GM21367 (cell line): ENCODE measurements at regions not wholly inside any gene's neighbourhood (a gene's known extent, or its start where the extent isn't known, plus 50 kb on each side); places are given as distances from the start of the nearest gene placed in this dataset.

Experiments
- ATAC-seq: cut with Tn5 transposase; IDR thresholded peaks from one replicate; pipeline ENCODE4 v1.9.1; 2021; ENCODE audit not compliant: unreplicated experiment

DNA sequence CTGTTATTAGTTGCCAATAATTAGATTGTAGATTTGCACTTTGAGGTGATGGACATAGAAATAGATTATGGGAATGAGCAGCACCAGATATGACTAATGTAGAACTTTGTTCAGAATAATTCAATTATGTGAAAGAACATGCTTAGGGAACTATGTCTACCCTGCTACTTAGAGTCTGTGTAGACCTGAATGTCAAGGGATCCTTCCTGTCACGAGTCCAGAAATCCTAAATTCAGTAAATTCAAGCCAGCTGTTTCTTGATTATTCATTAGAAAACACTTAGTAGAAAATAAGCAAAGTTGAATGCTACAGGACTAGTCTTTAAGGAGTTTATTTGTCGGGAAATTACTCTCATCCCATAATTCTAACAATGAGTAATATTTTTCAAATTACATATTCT lies 887.3 kb upstream of the SEMA6A start:
- ATAC-seq, result no peak

- ATAC-seq, result peak; percentile 82
Observed at GRCh38 chr5:117461403-117461802, 886.8 kb upstream of the SEMA6A start.

- ATAC-seq, result no peak
Observed at GRCh38 chr5:117457656-117458055, 883.0 kb upstream of the SEMA6A start.

DNA sequence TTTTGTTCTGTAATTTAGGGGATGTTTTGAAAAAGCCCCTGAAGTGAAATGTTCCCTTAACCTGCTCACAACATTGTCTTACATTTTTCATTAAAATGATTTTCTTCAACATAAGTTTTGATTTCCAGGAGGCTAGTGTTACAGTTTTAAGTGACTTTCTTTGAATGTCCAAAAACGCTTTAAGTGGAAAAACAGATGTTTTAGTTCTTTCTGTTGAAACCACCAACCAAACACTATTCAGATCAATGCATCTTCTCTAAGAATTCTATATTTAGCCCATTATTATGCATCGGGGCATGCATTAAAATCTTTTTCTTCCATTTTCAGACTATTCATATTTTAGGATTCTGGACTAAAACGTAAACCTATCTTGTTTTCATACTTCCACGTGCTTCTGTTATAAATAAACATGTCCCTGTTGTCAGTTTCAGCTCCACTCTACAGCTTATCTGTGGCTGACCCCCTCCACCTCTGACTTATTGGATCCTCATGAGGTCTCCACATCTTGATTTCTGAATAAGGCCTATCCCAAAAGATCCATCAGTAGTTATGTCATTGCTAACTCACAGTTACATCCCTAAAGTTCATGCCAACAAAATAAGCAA lies 882.3 kb upstream of the SEMA6A start:
- no peak for ATAC-seq

- peak; percentile 30 for ATAC-seq
Observed at GRCh38 chr5:117455236-117456233, 880.9 kb upstream of the SEMA6A start.

GRCh38 chr5:117454716-117455212 lies 880.1 kb upstream of the SEMA6A start:
- ATAC-seq, result peak; percentile 91

DNA sequence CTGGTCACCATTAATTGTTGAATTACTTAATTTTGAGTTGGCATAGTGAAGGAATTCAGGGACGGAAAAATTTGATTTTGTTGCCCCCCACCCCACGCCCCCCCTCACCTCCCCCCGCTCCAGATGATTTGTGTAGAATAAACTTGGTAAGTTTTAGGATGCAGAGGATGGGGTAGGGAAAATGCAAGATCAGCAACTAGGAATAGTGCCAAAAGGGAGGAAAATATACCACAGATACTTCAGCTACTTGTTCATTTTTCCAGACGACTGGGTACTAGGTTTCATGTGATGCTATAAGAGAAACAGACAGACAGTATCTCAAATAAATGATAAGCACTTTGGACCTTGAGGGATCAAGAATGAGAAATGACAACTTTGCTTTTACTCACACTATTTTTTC lies 862.2 kb upstream of the SEMA6A start:
- ATAC-seq, result no peak

DNA sequence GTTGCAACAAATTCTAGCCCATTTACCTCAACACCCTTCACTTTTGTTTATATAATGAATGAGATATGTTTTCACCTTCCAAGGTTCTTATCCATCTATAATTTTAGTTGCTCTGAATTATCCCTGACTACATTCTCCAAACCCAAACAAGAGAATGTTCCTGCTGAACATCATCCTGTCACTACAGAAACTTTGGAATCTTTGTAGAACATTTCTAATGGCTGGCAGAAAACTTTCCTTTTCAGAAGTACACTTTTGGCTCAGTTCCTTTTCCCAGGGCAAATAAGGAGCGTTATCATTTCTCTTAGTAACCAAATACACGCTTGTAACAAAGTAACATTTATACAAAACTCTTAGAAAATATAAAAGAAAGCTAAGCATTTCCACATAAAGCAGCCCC lies 860.6 kb upstream of the SEMA6A start:
- no peak for ATAC-seq

DNA sequence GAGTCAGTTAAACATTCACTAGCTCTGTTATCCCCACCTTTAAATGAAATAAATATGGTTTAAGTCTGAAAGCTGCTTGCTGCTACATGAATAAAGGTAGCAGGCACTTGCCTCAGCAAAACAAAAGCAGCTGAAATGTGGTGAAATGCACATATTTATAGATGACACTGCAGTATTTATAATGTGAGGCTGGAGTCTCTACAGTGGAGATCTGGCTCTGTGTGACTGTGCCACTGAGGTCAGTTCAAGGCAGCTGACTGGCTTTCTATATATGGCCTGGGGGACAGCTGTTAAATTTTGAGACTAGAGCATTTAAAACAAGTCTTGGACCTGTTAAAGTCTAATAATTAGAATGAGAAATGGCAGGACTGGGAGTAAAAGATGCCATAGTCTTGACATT lies 859.6 kb upstream of the SEMA6A start:
- ATAC-seq, result no peak

- no peak for ATAC-seq
Observed at GRCh38 chr5:117433818-117434217, 859.2 kb upstream of the SEMA6A start.

DNA sequence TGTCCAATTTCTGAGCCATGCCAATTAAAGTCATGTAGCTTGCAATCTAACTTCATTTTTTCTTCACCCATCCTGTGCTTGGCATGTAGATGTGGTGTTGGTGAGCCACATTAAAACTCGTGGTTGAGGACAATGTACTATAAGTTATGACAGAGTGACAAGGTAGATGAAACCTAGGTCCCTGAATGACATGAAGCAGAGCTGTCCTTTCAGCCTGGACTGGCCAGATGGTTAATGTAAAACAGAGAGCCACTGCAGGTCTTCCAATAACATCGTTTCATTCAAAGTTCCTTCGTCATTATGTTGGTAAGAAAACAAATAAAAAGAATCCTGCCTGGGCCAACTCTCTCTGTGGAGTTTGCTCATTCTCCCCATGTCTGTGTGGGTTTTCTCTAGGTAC lies 856.5 kb upstream of the SEMA6A start:
- no peak for ATAC-seq

DNA sequence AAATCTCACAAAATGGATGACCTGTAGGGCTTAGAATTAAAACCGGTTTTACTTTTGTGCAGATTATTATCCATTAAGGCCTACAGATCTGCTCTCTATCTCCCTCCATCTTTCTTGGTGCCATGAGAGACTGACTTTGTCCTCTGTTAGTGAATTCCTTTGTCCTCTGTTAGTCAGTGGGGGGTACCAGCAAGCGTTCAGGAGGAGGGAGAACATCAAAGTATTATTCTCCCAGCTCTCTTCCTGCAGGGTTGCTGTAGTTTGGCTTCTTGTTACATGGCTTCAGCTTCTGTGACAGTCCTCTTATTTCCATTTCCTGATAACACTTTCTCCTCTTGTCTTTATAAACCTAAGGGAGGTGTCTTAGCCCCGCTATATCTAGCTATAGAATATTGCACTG lies 850.5 kb upstream of the SEMA6A start:
- no peak for ATAC-seq

GRCh38 chr5:117424559-117424958 lies 849.9 kb upstream of the SEMA6A start:
- no peak for ATAC-seq

GRCh38 chr5:117417501-117417900 lies 842.9 kb upstream of the SEMA6A start:
- no peak for ATAC-seq

DNA sequence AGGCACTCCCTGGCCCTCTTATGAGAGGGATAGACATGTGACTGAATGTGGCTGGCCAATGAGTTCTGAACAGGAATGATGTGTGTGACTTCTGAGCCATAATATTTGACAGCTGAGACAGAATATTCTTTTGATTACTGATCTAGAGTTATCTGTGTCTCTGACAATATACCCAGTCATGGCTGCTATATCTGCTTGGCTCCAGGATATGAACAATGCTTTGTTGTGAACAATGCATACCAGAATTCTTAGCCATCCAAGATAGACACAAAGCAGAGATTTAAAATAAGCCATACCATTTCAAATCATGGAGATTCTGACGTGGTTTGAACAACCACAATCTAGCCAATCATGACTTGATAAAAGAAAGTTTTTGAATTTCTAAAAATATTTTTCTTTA lies 840.3 kb upstream of the SEMA6A start:
- ATAC-seq, result no peak

DNA sequence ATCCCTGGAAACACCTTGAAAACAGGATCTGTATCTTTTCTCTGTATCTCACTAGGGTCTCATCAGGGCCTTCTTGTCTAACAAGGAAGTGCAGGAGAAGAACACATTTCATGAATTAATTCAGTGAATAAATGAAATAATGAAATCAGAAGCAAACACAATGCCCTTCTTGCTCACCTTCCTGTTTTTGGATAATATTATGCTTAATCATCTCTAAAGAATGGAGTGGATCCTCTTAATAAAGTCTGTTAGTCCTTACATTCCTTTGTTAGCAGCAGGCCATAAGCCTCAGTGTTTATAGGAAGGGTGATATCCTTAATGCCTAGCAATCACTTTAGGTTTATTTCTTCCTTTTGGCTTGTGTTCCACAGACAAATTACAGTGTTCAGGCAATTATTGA lies 837.1 kb upstream of the SEMA6A start:
- ATAC-seq, result no peak

DNA sequence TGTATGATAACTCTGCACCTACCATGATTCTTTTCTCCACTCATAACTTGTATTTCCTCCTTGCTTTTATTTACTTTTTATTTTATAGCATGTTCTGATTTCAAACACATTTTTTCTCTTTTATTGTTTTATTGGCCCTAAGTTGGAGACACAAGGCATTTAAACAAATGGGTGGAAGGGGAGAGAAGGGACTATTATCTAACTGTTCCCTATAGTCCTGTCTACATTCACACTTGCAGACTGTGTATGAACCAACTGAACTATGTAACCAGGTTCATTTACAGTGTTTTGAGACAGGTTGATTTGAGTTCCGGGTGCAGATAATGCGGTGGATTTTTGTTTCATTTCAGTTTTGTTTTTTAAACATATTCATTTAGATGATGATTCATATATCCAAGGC lies 830.6 kb upstream of the SEMA6A start:
- no peak for ATAC-seq

DNA sequence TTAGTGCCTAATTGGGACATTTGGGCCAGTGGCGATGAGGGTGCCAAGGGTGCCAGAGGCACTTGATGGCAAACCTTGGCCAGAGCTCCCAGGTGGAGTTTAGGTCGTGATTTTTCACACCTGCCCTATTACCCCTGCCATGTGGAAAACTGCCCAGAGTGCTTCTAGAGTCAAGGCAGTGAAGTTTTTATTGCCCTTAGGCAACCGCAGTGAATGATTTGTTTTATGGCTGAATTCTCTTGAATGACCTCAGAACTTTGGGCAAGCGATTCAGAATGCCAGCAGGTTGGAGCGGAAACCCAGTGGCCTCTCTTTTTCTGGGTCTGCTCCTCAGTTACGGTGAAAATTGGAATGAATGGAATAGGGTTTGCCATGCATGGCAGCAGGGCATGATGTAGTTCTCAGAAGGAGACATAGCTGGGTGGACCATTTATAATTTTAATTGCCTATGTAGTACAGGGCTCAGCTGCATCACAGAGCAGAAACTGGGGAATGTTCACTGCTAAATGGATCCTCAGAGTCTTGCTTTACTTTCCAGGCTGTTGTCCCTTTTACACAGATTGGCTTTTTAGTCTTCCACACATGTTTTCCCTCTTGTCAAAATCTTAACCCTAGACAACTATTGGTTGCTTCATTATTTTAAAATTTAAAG lies 820.0 kb upstream of the SEMA6A start:
- ATAC-seq, result no peak

- ATAC-seq, result no peak
Observed at GRCh38 chr5:117393125-117393524, 818.5 kb upstream of the SEMA6A start.

DNA sequence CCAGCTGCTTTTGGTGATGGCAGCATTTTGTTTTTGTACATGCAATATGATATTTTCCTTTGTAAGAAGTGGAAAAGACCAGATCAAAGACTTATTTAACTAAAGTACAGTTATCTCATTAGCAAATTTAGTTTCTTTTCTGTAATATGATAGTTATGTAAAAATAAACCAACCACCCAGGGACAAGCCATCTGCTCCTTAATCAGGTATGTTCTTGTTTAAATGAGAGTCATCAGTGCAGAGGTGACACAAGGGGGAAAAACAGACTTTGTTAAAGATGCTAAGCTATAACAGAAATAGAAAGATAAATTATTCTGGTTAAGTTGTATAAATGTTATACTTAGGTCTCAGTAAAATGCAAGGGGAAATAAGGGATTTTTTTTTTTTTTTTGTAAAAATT lies 805.7 kb upstream of the SEMA6A start:
- ATAC-seq, result no peak

GRCh38 chr5:117379521-117379920 lies 804.9 kb upstream of the SEMA6A start:
- ATAC-seq, result no peak

GRCh38 chr5:117376748-117377147 lies 802.1 kb upstream of the SEMA6A start:
- no peak for ATAC-seq
